GM13977 (cell line): ENCODE measurements at regions not wholly inside any gene's neighbourhood (a gene's known extent, or its start where the extent isn't known, plus 50 kb on each side); places are given as distances from the start of the nearest gene placed in this dataset.

ENCODE experiments used
- DNase-seq: peaks from one replicate; pipeline ENCODE4 v3.0.0; 2012; ENCODE audit warnings: low spot score
- CTCF ChIP-seq: IDR thresholded peaks from 2 replicates; pipeline ENCODE4 v1.5.1; 2012; ENCODE audit warnings: mild to moderate bottlenecking, control low read depth; ENCODE audit not compliant: insufficient read depth; ENCODE audit errors: extremely low read depth, missing control alignments
- in situ Hi-C: fragments of 300-500 bp; cut with MboI; formaldehyde crosslinking; loops from one replicate; pipeline ENCODE4 v1.12.0; 2022; ENCODE audit warnings: low sequenced_read_pairs, low pct_unique_long_range_greater_than_20kb, mixed read lengths, inconsistent platforms; ENCODE audit not compliant: unreplicated experiment

GRCh38 chr6:100217225-100218012, 223.4 kb upstream of the MCHR2 start:
- no peak for TF ChIP-seq CTCF

GRCh38 chr6:100216760-100217159, 222.7 kb upstream of the MCHR2 start:
- in situ Hi-C loops = no loop called here
- no peak for TF ChIP-seq CTCF
- no peak for DNase-seq

More at GRCh38 chr6:100217225-100218012, 223.4 kb upstream of the MCHR2 start:
- in situ Hi-C loops = no loop called here
- no peak for DNase-seq

GRCh38 chr6:100212131-100212530, 218.1 kb upstream of the MCHR2 start:
- TF ChIP-seq CTCF = no peak
- in situ Hi-C loops = no loop called here
- no peak for DNase-seq

GRCh38 chr6:100210137-100211117, 216.4 kb upstream of the MCHR2 start:
- DNase-seq = no peak
- no peak for TF ChIP-seq CTCF
- in situ Hi-C loops = no loop called here

- in situ Hi-C loops = no loop called here
- TF ChIP-seq CTCF = no peak
- no peak for DNase-seq
These were observed 215.5 kb upstream of the MCHR2 start for GRCh38 chr6:100209323-100210136.

DNA sequence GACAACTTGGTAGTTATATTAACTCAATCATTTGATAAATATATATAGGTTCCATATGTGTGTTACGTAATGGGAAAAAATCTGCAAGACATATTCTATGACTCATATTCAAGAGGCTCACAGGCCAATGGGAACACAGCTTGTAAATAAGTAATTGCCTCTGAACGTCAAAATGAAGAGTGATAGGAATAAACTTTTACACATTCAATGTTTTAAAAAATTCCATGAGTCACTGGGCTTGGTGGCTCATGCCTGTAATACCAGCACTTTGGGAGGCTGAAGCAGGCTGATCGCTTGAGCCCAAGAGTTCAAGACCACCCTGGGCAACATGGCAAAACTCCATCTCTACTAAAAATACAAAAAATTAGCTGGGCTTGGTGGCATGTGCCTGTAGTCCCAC, 209.4 kb upstream of the MCHR2 start:
- in situ Hi-C loops = no loop called here
- no peak for TF ChIP-seq CTCF
- no peak for DNase-seq
